GM12874 (cell line): ENCODE measurements at regions not wholly inside any gene's neighbourhood (a gene's known extent, or its start where the extent isn't known, plus 50 kb on each side); places are given as distances from the start of the nearest gene placed in this dataset.

ENCODE experiments used
- TF ChIP-seq, protein P1 (sequence below): IDR thresholded peaks from 2 replicates; pipeline ENCODE4 v1.5.1; 2011; ENCODE audit warnings: low read depth, mild to moderate bottlenecking, control low read depth, low read length, moderate library complexity; ENCODE audit not compliant: insufficient read depth

DNA sequence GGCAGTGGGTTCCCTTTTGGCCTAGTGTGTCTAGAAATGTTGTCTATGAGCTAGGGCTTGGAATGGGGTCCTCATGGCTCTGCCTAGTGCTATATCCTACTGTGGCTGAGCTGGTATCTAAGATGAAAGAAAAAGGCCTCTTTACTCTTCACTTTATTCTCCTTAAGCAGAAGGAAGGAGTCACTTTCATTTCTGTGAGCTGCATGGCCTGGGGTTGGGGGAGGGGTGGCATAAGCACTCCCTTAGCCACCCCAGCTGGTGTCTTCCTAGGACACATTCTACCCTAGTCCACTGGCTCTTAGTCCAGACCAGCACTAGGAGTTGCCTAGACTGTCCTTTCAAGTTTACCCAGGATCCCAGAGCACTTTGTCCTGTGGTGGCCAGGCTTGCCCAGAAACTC lies 1148.9 kb upstream of the CNTN5 start:
- TF ChIP-seq, protein P1, sequence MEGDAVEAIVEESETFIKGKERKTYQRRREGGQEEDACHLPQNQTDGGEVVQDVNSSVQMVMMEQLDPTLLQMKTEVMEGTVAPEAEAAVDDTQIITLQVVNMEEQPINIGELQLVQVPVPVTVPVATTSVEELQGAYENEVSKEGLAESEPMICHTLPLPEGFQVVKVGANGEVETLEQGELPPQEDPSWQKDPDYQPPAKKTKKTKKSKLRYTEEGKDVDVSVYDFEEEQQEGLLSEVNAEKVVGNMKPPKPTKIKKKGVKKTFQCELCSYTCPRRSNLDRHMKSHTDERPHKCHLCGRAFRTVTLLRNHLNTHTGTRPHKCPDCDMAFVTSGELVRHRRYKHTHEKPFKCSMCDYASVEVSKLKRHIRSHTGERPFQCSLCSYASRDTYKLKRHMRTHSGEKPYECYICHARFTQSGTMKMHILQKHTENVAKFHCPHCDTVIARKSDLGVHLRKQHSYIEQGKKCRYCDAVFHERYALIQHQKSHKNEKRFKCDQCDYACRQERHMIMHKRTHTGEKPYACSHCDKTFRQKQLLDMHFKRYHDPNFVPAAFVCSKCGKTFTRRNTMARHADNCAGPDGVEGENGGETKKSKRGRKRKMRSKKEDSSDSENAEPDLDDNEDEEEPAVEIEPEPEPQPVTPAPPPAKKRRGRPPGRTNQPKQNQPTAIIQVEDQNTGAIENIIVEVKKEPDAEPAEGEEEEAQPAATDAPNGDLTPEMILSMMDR, result no peak

DNA sequence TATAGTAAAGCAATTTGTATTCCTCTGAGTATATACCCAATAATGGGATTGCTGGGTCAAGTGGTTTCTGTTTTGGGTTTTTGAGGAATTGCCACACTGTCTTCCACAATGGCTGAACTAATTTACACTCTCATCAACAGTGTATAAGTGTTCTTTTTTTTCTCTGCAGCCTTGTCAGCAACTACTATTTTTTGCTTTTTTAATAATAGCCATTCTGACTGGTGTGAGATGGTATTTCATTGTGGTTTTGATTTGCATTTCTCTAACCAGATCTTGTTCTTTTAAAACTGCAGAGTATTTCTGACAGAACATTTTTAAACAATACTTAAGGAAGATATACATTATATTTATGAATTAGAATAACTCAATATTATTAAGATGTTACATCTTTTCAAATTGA lies 1140.5 kb upstream of the CNTN5 start:
- TF ChIP-seq, protein P1, result no peak

- TF ChIP-seq, protein P1, result no peak
Measured at GRCh38 chr11:97883086-97883485, 1137.7 kb upstream of the CNTN5 start.

- TF ChIP-seq, protein P1, result no peak
Measured at GRCh38 chr11:97888641-97889040, 1132.1 kb upstream of the CNTN5 start.

DNA sequence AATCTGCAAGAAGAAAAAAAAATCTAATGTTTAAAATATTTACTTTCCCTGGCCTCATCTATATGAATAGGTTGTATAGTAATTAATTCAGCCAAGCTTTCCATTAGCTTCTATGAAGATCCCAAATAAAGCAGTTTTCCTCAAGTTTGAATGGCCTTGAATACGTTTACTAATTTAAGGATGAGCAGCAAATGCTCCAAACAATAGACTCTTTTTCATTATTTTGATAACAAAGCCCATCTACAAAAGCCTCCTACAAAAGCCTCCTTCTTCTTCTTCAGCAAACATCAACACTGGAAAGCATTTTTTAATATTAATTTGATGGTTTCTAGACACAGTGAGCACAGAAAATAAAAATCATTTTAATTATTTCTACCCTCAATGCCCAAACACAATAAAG lies 1130.3 kb upstream of the CNTN5 start:
- TF ChIP-seq, protein P1, result no peak

DNA sequence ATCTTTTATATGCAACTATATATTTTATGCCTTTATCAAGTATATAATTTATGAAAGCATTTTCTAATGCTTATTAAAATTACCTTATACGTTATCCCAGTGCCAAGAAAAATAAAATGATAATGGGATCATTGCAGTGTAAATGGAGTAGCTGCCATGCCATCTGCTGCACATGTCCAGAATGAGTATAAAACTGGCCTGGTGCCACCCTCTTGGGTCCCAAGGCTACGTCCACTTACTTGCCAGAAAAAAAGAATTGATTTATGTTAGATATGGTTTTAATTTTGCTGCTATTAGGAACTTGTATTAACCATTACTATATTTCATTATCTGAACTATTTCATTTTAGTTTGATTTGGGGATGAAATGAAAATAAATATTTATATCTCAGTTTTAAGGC lies 1127.1 kb upstream of the CNTN5 start:
- TF ChIP-seq, protein P1, result no peak

DNA sequence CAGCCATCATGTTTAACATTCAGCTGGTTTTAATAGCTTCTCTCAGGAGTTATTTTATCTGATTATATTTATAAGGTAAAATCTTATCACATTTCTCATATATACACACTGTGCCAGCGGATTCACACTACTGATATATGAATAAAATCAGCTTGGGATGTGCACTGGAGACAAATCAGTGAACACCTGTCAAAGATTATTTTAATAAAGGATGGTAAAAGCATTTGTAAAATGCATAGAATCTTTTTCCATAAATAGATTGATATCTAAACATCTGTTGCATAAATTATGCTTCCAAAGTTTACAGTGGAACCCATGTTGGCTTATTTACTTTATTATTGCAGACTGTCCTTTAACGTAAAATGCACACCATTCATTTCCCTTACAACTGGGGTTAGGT lies 1125.8 kb upstream of the CNTN5 start:
- TF ChIP-seq, protein P1, result no peak

- TF ChIP-seq, protein P1, result no peak
Measured at GRCh38 chr11:97895572-97895971, 1125.2 kb upstream of the CNTN5 start.
